Activated CD8-positive, alpha-beta T cell treated with anti-CD3 and anti-CD28 coated beads for 36 hours (primary cell): ENCODE measurements at regions not wholly inside any gene's neighbourhood (a gene's known extent, or its start where the extent isn't known, plus 50 kb on each side); places are given as distances from the start of the nearest gene placed in this dataset.

Experiments used
- ATAC-seq: fragments of 200-7000 bp; cut with Tn5 transposase; one replicate; pipeline ENCODE4 v1.10.0; 2021; ENCODE audit warnings: mild to moderate bottlenecking, moderate library complexity
- CTCF ChIA-PET: fragments of 350-600 bp; sonication (Branson Sonifier 250); formaldehyde crosslinking; loops from one replicate; lab custom pipeline; 2021; ENCODE audit warnings: antibody characterized with exemption; lab: Charles Lee
- POLR2A ChIA-PET: fragments of 350-600 bp; sonication (Branson Sonifier 250); formaldehyde crosslinking; loops from one replicate; lab custom pipeline; 2021; ENCODE audit warnings: antibody characterized with exemption; lab: Charles Lee
- DNase-seq: peaks from one replicate; pipeline ENCODE4 v3.0.0-alpha.2; 2020
- H3K27ac Mint-ChIP-seq: one replicate; pipeline ENCODE4 v1.8.0; 2021; ENCODE audit warnings: mild to moderate bottlenecking, mixed read lengths
- H3K27me3 Mint-ChIP-seq: one replicate; pipeline ENCODE4 v1.8.0; 2021; ENCODE audit warnings: mixed read lengths
- H3K36me3 Mint-ChIP-seq: one replicate; pipeline ENCODE4 v1.8.0; 2021; ENCODE audit warnings: low read depth, mixed read lengths
- H3K4me1 Mint-ChIP-seq: one replicate; pipeline ENCODE4 v1.8.0; 2021; ENCODE audit warnings: low read depth, mixed read lengths
- H3K4me3 Mint-ChIP-seq: one replicate; pipeline ENCODE4 v1.8.0; 2021; ENCODE audit warnings: mild to moderate bottlenecking, moderate library complexity, mixed read lengths
- H3K9me3 Mint-ChIP-seq: one replicate; pipeline ENCODE4 v1.8.0; 2021; ENCODE audit warnings: mixed read lengths
- CTCF ChIP-seq: fragments of 200-600 bp; IDR thresholded peaks from one replicate; pipeline ENCODE4 v1.8.0; 2022; ENCODE audit warnings: antibody characterized with exemption, mild to moderate bottlenecking
- intact Hi-C: fragments of 100-400 bp; cut with micrococcal nuclease; formaldehyde crosslinking; loops from one replicate; pipeline ENCODE4 v1.10.0; 2022

GRCh38 chr15:100720406-100720967, 118.1 kb downstream of the ASB7 start:
- no peaks in the 10 kb centered on the region for H3K36me3 Mint-ChIP-seq
- H3K27me3 Mint-ChIP-seq = no peaks in the 10 kb centered on the region
- ChIA-PET POLR2A (no interaction called here), CTCF (no interaction called here)
- intact Hi-C loops = no loop called here
- no peak for TF ChIP-seq CTCF
- H3K27ac Mint-ChIP-seq = no peak overlapping the region
- no peaks in the 10 kb centered on the region for H3K9me3 Mint-ChIP-seq
- DNase-seq (no peak), ATAC-seq (no peak)
- no peaks in the 10 kb centered on the region for H3K4me1 Mint-ChIP-seq
- H3K4me3 Mint-ChIP-seq = no peak overlapping the region

- Mint-ChIP-seq H3K27ac (no peak overlapping the region), H3K9me3 (no peaks in the 10 kb centered on the region), H3K36me3 (no peaks in the 10 kb centered on the region), H3K4me3 (no peak overlapping the region), H3K4me1 (no peaks in the 10 kb centered on the region), H3K27me3 (no peaks in the 10 kb centered on the region)
- DNase-seq (no peak), ATAC-seq (no peak)
- CTCF ChIA-PET = interaction anchor here (1.0 kb wide), 1 partner anchor 196 kb away, joined by 3 read pairs; no protein-coding TSS in a partner anchor
- POLR2A ChIA-PET = interaction anchor here (0.6 kb wide), 1 partner anchor 61 kb away, joined by 3 read pairs; no protein-coding TSS in a partner anchor
- TF ChIP-seq CTCF = no peak
- intact Hi-C loops = no loop called here
Observed at GRCh38 chr15:100721758-100722550, 119.6 kb downstream of the ASB7 start.

- H3K27me3 Mint-ChIP-seq = no peaks in the 10 kb centered on the region
- no peak for TF ChIP-seq CTCF
- ATAC-seq (no peak), DNase-seq (no peak)
- H3K9me3 Mint-ChIP-seq = no peaks in the 10 kb centered on the region
- POLR2A ChIA-PET = no interaction called here
- H3K36me3 Mint-ChIP-seq = no peaks in the 10 kb centered on the region
- no peak overlapping the region for H3K4me3 Mint-ChIP-seq
- CTCF ChIA-PET = interaction anchor here (1.0 kb wide), 1 partner anchor 195 kb away, joined by 3 read pairs; no protein-coding TSS in a partner anchor
- intact Hi-C loops = no loop called here
- no peaks in the 10 kb centered on the region for H3K4me1 Mint-ChIP-seq
- H3K27ac Mint-ChIP-seq = no peak overlapping the region
Observed at GRCh38 chr15:100722551-100723314, 120.3 kb downstream of the ASB7 start.

GRCh38 chr15:100723315-100723801, 121.0 kb downstream of the ASB7 start:
- H3K9me3 Mint-ChIP-seq = no peaks in the 10 kb centered on the region
- intact Hi-C loops = no loop called here
- no peaks in the 10 kb centered on the region for H3K4me1 Mint-ChIP-seq
- H3K27ac Mint-ChIP-seq = no peak overlapping the region
- TF ChIP-seq CTCF = no peak
- ATAC-seq (no peak), DNase-seq (no peak)
- H3K27me3 Mint-ChIP-seq = no peaks in the 10 kb centered on the region
- no peaks in the 10 kb centered on the region for H3K36me3 Mint-ChIP-seq
- ChIA-PET POLR2A (no interaction called here), CTCF (no interaction called here)
- no peak overlapping the region for H3K4me3 Mint-ChIP-seq
